Embryonic facial prominence (tissue), 1 donor: ENCODE measurements at regions not wholly inside any gene's neighbourhood (a gene's known extent, or its start where the extent isn't known, plus 50 kb on each side); places are given as distances from the start of the nearest gene placed in this dataset.

Source experiments
- DNase-seq: peaks from one replicate; pipeline ENCODE4 v3.0.0-alpha.2; 2016; ENCODE audit errors: extremely low spot score

- DNase-seq, result no peak
Observed at GRCh38 chr15:91803260-91803659, 50.2 kb upstream of the SLCO3A1 start.
